ENCODE measurements at regions not wholly inside any gene's neighbourhood (a gene's known extent, or its start where the extent isn't known, plus 50 kb on each side); places are given as distances from the start of the nearest gene placed in this dataset.

DNA sequence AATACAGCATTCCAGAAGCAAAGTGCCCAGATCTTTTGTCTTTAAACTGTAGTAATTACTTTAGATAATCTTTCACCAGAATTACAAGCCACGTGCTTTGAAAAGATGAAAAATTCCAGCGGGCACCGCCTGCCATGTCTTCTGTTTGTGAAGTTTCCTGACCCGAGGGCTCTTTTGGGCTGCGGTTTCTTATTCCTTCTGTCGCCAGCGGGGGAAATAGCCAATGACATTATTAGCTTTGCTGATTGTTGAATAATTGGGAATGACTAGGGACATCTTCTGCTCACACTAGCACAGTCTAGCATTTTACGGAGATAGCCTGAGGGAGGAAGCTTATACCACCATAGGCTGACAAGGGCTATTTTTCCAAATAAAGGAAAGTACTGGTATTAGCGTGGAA lies 124.7 kb downstream of the SAMD5 start:
- FAIRE-seq (no peak), DNase-seq (ENCODE audit: low read depth in 1 of 2, low spot score in 2 of 2) (no peak)
- no peak overlapping the region for H2BK12ac ChIP-seq (ENCODE audit: low read depth, low read length)
- H3K56ac ChIP-seq (replicated peaks; ENCODE audit: insufficient read length, low read depth, low read length), result no peak overlapping the region
- H3K4me2 ChIP-seq (ENCODE audit: insufficient read depth in 1 of 2, low read depth in 2 of 2, low read length in 2 of 2), result no peak overlapping the region
- POLR2A ChIA-PET (ENCODE audit: partially characterized antibody), result no interaction called here
- no peaks in the 10 kb centered on the region for H3K27me3 ChIP-seq (replicated peaks in 1 of 4; ENCODE audit: control insufficient read depth in 3 of 4, extremely low read depth in 1 of 4, insufficient read depth in 3 of 4, low read length in 3 of 4)
- no peak overlapping the region for H3K27ac ChIP-seq (ENCODE audit: low read depth, low read length)
- no peaks in the 10 kb centered on the region for H3K23me2 ChIP-seq (ENCODE audit: low read depth, low read length)
- no peaks in the 10 kb centered on the region for H3K79me2 ChIP-seq (ENCODE audit: control insufficient read depth in 1 of 2, insufficient read depth in 2 of 2, low read length in 2 of 2)
- H3K4me1 ChIP-seq (replicated peaks in 1 of 4; ENCODE audit: control insufficient read depth in 3 of 4, insufficient read depth in 4 of 4, low read length in 3 of 4), result no peaks in the 10 kb centered on the region
- no peak overlapping the region for H4K8ac ChIP-seq (ENCODE audit: extremely low read depth, insufficient read depth, low read length)
- no peak overlapping the region for H2BK20ac ChIP-seq (ENCODE audit: low read length)
- no peak overlapping the region for H2BK5ac ChIP-seq (ENCODE audit: low read depth, low read length)
- H3K4me3 ChIP-seq (ENCODE audit: extremely low read depth in 1 of 4, insufficient read depth in 2 of 4, low read depth in 3 of 4, low read length in 4 of 4), result no peak overlapping the region
- no peaks in the 10 kb centered on the region for H3K79me1 ChIP-seq (ENCODE audit: low read depth, low read length)
- H4K5ac ChIP-seq (ENCODE audit: insufficient read length, low read depth, low read length), result no peak overlapping the region
- no peak overlapping the region for H2BK120ac ChIP-seq (replicated peaks; ENCODE audit: low read depth, low read length)
- H3K36me3 ChIP-seq (ENCODE audit: control insufficient read depth in 2 of 4, insufficient read depth in 4 of 4, low read length in 3 of 4), result no peaks in the 10 kb centered on the region
- CTCF ChIA-PET (ENCODE audit: partially characterized antibody), result interaction anchor here (0.7 to 1.0 kb wide), 2 partner anchors 360 to 707 kb away, joined by 3 to 4 read pairs; no protein-coding TSS in a partner anchor
- 97% methylated on average over 9 of the region's 9 CpGs; no CpG with 5 or more reads in 1 of the 2 experiments for WGBS, 2 experiments (ENCODE audit: extremely low coverage in 1 of 2, insufficient coverage in 1 of 2, insufficient read length in 1 of 2, insufficient replicate concordance in 2 of 2, low coverage in 1 of 2, low lambda C conversion rate in 2 of 2, missing lambda C conversion rate in 1 of 2)
- H3K14ac ChIP-seq (ENCODE audit: insufficient read length), result no peak overlapping the region
- no peak overlapping the region for H3K9ac ChIP-seq (replicated peaks in 1 of 4; ENCODE audit: extremely low read depth in 1 of 4, low read depth in 3 of 4, low read length in 3 of 4)
- no peaks in the 10 kb centered on the region; a peak in 1 of 4 replicates for H3K9me3 ChIP-seq (ENCODE audit: insufficient read depth in 2 of 2, low read depth in 1 of 2, low read length in 1 of 2)
- no peaks in the 10 kb centered on the region for H4K20me1 ChIP-seq (replicated peaks in 1 of 2; ENCODE audit: control insufficient read depth in 1 of 2, insufficient read depth in 2 of 2, low read length in 2 of 2)
- H3K4ac ChIP-seq (replicated peaks; ENCODE audit: insufficient read length, low read depth, low read length), result no peak overlapping the region
- no peak overlapping the region for H2AFZ ChIP-seq (ENCODE audit: low read length)
- no peak overlapping the region for H4K91ac ChIP-seq (replicated peaks; ENCODE audit: insufficient read length, low read length)
- H3K23ac ChIP-seq (ENCODE audit: insufficient read length), result no peak overlapping the region
- no peak overlapping the region for H2AK5ac ChIP-seq (ENCODE audit: low read depth, low read length)
- H2BK15ac ChIP-seq (ENCODE audit: low read length), result no peak overlapping the region
- H3K18ac ChIP-seq (ENCODE audit: extremely low read depth, low read length), result no peak overlapping the region
- TF ChIP-seq, protein P1, sequence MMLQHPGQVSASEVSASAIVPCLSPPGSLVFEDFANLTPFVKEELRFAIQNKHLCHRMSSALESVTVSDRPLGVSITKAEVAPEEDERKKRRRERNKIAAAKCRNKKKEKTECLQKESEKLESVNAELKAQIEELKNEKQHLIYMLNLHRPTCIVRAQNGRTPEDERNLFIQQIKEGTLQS (IDR thresholded peaks at IDR 0.05; ENCODE audit: insufficient read depth, low read depth, low read length), result no peak
- TF ChIP-seq SP4 (IDR thresholded peaks at IDR 0.05; ENCODE audit: low read length) (no peak), RBBP5 (IDR thresholded peaks at IDR 0.05; ENCODE audit: borderline replicate concordance, low read depth, low read length) (no peak), EGR1 (IDR thresholded peaks at IDR 0.05; ENCODE audit: borderline replicate concordance, low read depth, low read length) (no peak), SIRT6 (IDR thresholded peaks at IDR 0.05; ENCODE audit: low read length) (no peak), SAP30 (IDR thresholded peaks at IDR 0.05; ENCODE audit: insufficient read depth, insufficient replicate concordance, low read length) (no peak), GTF2F1 (IDR thresholded peaks at IDR 0.05; ENCODE audit: borderline replicate concordance, low read depth, low read length) (no peak), RXRA (IDR thresholded peaks at IDR 0.05; ENCODE audit: insufficient read depth, low read depth, low read length) (no peak), SIX5 (IDR thresholded peaks at IDR 0.05; ENCODE audit: low read depth, low read length) (no peak), POLR2AphosphoS5 (IDR thresholded peaks at IDR 0.05; ENCODE audit: low read depth, low read length) (no peak), POLR2A (IDR thresholded peaks at IDR 0.05; ENCODE audit: control extremely low read depth in 1 of 2, low read depth in 2 of 2, low read length in 2 of 2) (no peak), CBX8 (IDR thresholded peaks at IDR 0.05; ENCODE audit: borderline replicate concordance, low read depth, low read length) (no peak)
- TF ChIP-seq, protein P2, sequence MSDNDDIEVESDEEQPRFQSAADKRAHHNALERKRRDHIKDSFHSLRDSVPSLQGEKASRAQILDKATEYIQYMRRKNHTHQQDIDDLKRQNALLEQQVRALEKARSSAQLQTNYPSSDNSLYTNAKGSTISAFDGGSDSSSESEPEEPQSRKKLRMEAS (IDR thresholded peaks at IDR 0.05), result no peak
- TF ChIP-seq, protein P3, sequence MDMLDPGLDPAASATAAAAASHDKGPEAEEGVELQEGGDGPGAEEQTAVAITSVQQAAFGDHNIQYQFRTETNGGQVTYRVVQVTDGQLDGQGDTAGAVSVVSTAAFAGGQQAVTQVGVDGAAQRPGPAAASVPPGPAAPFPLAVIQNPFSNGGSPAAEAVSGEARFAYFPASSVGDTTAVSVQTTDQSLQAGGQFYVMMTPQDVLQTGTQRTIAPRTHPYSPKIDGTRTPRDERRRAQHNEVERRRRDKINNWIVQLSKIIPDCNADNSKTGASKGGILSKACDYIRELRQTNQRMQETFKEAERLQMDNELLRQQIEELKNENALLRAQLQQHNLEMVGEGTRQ (IDR thresholded peaks at IDR 0.05; ENCODE audit: low read length), result no peak

Measured in H1 (cell line).